Right lobe of liver (tissue), 4 donors: ENCODE measurements at regions not wholly inside any gene's neighbourhood (a gene's known extent, or its start where the extent isn't known, plus 50 kb on each side); places are given as distances from the start of the nearest gene placed in this dataset.

Experiments
- CTCF ChIP-seq, 4 donors: fragments of 200-600 bp in 3 of 4; fragments of 450-650 bp in 1 of 4; IDR thresholded peaks; one replicate each; pipeline versions ENCODE4 v1.5.1 to v1.8.0; 2016 to 2022; ENCODE audit warnings: antibody characterized with exemption in 4 of 4, mild to moderate bottlenecking in 2 of 4
- POLR2A ChIP-seq: fragments of 450-650 bp; IDR thresholded peaks from one replicate; pipeline ENCODE4 v1.6.1; 2017; ENCODE audit warnings: antibody characterized with exemption, mild to moderate bottlenecking
- donor health status: DM: no; HTN: no; CAD: no.
- donor health status: DM: no; HTN: no; CAD: no.
- donor health status: DM: no; HTN: yes; CAD: no.

GRCh38 chr2:21423854-21424253 is 300.1 kb downstream of the TDRD15 start:
- TF ChIP-seq CTCF (IDR thresholded peaks at IDR 0.05), result no peak
- TF ChIP-seq POLR2A, result no peak
